ENCODE measurements at regions not wholly inside any gene's neighbourhood (a gene's known extent, or its start where the extent isn't known, plus 50 kb on each side); places are given as distances from the start of the nearest gene placed in this dataset.
"Not testable (repeated sequence)": the region's sequence is repeated elsewhere in the genome, so short reads cannot be mapped to it uniquely, and the experiment has no call there.

DNA sequence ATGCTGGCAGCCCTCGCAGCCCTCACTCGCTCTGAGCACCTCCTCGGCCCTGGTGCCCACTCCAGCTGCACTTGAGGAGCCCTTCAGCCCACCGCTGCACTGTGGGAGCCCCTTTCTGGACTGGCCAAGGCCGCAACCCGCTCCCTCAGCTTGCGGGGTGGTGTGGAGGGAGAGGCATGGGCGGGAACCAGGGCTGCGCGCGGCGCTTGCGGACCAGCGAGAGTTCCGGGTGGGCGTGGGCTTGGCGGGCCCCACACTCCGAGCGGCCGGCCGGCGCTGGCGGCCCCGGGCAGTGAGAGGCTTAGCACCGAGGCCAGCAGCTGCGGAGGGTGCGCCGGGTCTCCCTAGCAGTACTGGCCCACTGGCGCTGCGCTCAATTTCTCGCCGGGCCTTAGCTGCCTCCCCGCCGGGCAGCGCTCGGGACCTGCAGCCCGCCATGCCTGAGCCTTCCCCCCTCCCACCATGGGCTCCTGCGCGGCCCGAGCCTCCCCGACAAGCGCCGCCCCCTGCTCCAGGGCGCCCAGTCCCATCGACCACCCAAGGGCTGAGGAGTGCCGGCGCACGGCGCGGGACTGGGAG lies 283.7 kb upstream of the TMEM132C start:
- DNase-seq = not testable (repeated sequence)

GRCh38 chr12:127984386-127985055 lies 282.4 kb upstream of the TMEM132C start:
- no peak for DNase-seq

DNA sequence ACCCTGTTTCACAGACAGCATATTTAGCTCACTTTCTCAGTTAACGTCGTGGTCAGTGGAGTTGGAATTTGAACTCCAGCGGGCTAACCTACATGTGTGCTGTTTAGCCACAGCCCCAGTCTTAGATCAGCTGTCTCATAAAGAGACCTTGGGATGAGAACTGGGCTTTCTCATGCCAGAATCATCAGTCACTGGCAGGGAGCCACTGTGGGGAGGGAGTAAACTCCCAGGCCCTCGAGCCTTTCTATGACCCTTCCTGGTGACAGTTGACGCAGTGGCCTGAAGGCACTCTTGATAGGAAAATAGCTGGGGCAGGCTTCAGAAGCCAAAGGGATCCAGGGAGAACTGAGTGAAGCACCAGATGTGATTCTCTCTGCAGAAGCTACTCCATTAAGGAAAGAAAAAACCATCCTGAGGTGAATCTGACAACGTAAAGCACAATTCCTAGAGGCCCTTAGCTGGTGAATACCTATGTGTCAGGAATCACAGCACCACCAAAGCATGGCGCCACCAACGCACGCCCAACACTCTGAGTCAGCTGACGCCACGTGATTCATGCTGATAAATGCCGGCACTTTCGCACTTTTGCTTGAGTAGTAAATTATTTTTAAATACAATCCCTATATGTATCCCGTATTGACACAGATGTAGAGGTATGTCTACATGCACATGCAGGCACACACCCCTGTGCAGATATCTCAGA lies 279.6 kb upstream of the TMEM132C start:
- no peak for DNase-seq

DNA sequence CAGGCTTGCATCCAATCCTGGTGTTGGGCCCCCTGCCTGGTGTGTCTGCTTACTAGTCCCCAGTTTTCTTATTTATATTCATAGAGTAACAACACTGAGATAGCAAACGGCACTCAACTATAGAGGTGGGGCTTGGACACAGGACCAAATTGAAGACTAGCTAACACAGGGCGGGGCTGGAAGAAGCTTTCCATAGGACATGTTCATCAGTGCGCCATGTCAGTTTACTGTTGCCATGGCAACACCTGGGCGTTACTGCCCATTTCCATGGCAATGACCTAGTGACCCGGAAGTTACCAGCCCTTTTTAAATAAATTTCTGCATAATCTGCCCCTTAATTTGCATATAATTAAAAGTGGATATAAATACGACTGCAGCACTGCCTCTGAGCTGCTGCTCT lies 275.5 kb upstream of the TMEM132C start:
- no peak for DNase-seq

GRCh38 chr12:127998988-127999387 lies 268.0 kb upstream of the TMEM132C start:
- no peak for DNase-seq

DNA sequence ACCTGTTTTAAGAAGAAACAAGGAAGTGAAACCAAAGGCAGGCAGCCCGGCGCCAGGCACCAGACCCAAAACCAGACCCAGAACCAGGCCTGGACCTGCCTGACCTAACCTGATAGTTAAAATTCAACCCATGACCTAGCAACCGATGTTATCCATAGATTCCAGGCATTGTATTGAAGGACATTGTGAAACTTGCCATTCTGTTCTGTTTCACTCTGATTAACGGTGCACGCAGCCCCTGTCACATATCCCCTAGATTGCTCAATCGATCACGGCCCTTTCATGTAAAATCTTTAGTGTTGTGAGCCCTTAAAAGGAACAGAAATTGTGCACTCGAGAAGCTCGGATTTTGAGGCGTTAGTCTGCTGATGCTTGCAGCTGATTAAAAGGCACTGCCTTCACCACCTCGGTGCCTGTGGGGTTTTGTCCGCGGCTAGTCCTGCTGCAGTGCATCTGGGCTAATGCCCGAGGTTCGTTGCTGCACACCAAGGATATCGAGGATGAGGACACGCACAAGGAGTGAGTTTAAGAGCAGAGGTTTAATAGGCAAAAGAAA lies 262.5 kb upstream of the TMEM132C start:
- no peak for DNase-seq

GRCh38 chr12:128007250-128007649 lies 259.7 kb upstream of the TMEM132C start:
- no peak for DNase-seq

DNA sequence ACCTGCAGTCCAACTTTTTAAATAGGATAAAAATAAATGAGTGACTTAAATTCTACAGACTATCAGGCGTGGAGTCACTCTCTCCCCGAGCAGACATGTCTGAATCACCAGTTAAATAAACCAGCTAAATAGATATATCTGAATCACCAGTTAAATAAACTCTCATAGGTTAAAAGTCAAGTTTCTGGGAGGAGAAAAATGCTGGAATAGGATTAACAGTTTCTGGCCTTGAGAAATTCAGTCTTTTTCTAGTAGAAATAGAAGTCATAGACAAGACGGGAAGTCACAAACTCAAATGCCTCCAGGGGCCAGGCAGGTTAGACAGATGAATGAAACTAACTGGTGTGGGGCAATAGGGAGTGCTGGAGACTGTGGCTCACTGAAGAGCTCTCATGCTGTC lies 258.6 kb upstream of the TMEM132C start:
- DNase-seq = no peak

DNA sequence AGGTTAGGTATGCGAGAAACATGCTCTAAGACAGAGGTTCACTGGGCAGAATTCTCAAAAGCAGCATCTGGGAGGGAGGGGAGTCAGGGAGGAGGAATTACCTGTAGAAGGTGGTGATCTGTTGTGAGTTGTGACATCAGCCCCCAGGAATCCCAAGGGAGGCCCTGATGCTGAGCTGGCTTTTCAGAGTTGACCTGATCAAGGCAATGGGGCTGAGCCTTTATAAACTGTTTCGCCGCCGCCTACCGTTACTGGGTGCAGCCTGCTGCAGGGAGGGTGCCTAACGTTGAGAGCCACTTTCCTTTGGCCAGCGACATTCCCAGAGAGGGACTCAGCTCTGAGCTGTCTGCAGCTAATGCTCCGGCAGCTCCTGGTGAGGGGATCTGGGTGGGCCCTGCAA lies 257.9 kb upstream of the TMEM132C start:
- no peak for DNase-seq

- DNase-seq = no peak
Observed at GRCh38 chr12:128012110-128012509, 254.9 kb upstream of the TMEM132C start.

- DNase-seq = no peak
Observed at GRCh38 chr12:128015276-128015675, 251.7 kb upstream of the TMEM132C start.

GRCh38 chr12:128018067-128018466 lies 248.9 kb upstream of the TMEM132C start:
- DNase-seq = no peak

DNA sequence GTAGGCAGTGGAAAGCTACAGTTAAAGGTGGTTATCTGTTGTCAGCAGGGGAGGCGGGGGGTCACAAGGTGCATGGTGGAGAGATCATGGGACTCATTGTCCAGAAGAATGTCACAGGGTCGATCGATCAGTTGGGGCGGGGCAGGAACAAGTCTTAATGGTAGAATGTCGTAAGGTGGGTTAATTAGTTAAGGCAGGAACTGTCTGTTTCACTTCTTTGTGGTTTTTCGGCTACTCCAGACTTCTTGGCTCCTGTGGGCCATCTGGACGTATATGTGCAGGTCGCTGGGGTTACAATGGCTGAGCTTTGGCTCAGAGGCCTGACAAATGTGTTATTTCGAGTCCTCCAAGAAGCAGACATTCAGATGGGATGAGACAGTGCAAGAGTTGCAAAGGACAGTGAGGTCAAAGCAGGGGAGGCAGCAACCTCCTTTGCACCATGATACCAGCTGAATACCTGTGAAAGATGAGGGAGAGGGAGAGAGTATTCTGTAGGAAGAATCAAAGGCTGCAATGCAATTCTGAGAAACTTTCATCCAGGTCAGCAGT lies 246.9 kb upstream of the TMEM132C start:
- DNase-seq = no peak

- DNase-seq = no peak
Observed at GRCh38 chr12:128021561-128021960, 245.4 kb upstream of the TMEM132C start.

GRCh38 chr12:128025589-128026245 lies 241.3 kb upstream of the TMEM132C start:
- no peak for DNase-seq

GRCh38 chr12:128026696-128027574 lies 240.0 kb upstream of the TMEM132C start:
- DNase-seq = no peak

DNA sequence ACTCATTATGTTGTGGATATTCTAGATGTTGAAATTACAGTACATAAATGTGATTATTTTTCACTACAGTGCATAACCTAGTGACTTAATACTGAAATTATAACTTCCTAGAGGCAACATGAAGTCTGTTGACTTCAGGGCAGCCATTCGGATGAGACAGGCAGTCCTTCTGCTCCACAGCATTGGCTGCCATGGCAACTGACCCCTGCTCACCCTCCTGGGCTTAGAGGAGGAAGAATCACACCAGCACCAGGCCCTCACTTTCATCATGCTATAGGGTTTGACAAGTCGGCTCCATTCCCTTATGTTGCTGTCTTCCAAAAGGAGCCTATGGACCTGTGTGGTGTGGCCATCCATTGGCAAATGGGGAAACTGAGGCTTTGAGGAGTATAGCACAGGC lies 233.5 kb upstream of the TMEM132C start:
- no peak for DNase-seq

DNA sequence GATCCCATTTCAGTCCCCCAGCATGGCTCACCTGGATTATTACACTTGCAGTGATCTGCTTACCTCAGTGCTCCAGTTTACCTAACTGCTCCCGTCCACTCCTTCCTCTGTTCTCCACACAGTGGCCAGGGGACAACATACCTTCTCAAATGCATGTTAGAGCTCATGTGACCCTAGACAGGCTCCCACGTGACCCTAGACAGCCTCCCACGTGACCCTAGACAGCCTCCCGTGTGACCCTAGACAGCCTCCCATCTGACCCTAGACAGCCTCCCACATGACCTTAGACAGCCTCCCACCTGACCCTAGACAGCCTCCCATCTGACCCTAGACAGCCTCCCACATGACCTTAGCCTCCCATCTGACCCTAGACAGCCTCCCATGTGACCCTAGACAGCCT lies 226.0 kb upstream of the TMEM132C start:
- DNase-seq = no peak

DNA sequence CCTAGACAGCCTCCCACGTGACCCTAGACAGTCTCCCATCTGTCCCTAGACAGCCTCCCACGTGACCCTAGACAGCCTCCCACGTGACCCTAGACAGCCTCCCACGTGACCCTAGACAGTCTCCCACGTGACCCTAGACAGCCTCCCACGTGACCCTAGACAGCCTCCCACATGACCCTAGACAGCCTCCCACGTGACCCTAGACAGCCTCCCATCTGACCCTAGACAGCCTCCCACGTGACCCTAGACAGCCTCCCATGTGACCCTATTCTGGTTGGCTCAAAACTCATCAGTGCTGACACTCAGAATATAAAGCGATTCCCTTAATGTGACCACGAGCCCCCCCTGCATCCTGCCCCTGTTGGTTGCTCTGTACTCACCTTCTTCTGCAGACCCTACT lies 224.7 kb upstream of the TMEM132C start:
- not testable (repeated sequence) for DNase-seq

DNA sequence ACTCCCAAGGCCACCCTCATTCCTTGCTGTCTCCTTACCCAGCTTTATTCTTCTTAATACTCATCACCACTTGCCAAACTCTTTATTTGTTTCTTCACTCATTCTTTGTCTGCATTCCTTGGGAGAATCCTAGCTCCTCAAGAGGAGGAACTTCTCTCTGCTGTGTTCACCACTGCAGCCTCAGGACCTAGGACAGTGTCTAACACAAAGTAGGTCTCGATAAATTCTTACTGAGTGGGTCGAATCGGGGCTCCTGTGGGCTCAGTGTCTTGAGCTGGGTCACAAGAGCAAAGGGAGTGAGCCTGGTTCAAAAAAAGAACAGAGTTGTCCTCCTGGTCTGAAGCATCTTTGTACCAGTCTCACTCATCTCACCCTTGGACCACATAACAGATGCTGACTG lies 224.1 kb upstream of the TMEM132C start:
- DNase-seq = no peak

DNA sequence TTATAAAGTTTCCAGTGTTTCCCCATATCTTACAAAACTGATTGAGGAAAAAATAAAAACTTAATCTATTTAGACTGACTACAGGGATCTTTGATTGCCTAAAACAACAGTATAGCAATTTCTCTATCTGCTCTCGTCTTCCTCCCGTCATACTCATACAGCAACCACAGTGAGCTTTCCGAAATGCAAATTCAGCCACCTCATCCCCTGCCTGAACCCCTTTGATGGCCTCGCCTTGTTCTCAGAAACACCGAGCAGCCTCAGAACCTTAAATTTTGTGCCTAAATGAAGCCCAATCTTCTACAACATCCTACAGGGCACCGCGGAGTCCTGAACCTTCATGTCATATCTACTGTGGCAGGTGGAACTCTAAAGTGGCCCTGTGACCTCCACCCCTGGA lies 223.7 kb upstream of the TMEM132C start:
- no peak for DNase-seq
